ENCODE measurements at regions not wholly inside any gene's neighbourhood (a gene's known extent, or its start where the extent isn't known, plus 50 kb on each side); places are given as distances from the start of the nearest gene placed in this dataset.
"Not testable (repeated sequence)": the region's sequence is repeated elsewhere in the genome, so short reads cannot be mapped to it uniquely, and the experiment has no call there.

DNA sequence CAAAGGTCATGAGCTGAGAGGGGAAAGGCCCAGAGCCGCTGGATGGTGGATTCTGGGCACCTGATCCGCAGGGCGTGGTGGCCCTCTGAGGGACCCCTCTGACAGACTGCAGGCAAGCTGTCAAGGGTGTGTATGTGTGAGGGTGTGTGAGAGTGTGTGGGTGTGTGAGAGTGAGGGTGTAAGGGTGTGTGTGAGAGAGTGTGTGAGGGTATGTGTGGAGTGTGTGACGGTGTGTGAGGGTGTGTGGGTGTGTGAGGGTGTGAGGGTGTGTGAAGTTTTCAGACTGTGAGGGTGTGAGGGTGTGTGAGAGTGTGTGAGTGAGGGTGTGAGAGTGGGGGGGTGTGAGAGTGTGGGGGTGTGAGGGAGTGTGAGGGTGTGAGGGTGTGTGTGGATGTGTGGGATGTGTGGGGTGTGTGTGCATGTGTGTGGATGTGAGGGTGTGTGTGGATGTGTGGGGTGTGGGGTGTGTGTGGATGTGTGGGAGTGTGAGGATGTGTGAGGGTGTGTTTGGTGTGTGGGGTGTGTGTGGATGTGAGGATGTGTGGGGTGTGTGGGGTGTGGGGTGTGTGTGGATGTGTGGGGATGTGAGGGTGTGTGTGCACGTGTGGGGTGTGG is 156.7 kb downstream of the TMEM121 start:
- dilution Hi-C loops (cut with MboI; ENCODE audit: extremely low pct_ligation_motif_present, low sequenced_read_pairs), result no loop called here
- no peaks in the 10 kb centered on the region for H3K79me2 ChIP-seq (ENCODE audit: control insufficient read depth, insufficient read depth, low read length)

DNA sequence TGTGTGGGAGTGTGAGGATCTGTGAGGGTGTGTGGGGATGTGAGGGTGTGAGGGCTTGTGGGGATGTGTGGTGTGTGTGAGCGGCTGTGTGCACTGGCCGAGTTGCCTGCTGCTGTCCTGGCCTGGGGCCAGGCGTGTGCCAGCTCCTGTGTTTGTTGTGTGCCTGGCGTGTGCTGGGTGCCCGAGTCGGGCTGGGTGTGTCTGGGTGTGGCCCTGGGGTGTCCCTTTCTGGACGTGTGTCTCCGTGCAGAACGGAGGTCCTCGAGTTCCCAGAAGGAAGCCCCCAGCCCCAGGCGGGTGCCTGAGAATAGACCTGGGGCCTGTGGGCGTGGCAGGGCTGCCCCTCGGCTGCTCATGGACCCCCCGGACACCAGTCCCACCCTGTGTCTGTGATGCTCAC is 157.7 kb downstream of the TMEM121 start:
- H3K79me2 ChIP-seq (ENCODE audit: control insufficient read depth, insufficient read depth, low read length); H3K4me1 ChIP-seq (ENCODE audit: control insufficient read depth, extremely low read depth, insufficient read depth, low read length); H3K9me1 ChIP-seq (replicated peaks; ENCODE audit: control insufficient read depth, extremely low read depth, insufficient read depth, low read length); dilution Hi-C loops (cut with MboI; ENCODE audit: extremely low pct_ligation_motif_present, low sequenced_read_pairs); H3K27me3 ChIP-seq (ENCODE audit: control insufficient read depth in 2 of 2, insufficient read depth in 2 of 2, low read length in 2 of 2); CTCF ChIA-PET; H3K9me3 ChIP-seq (replicated peaks; ENCODE audit: control insufficient read depth, insufficient read depth, low read length); H3K36me3 ChIP-seq (ENCODE audit: control insufficient read depth in 2 of 2, extremely low read depth in 1 of 2, insufficient read depth in 2 of 2, low read length in 2 of 2); FAIRE-seq; H2AFZ ChIP-seq (ENCODE audit: low read depth, low read length); H3K27ac ChIP-seq (ENCODE audit: insufficient read depth, low read depth, low read length); BruUV-seq (replicated peaks); H3K4me3 ChIP-seq (replicated peaks in 1 of 3; ENCODE audit: insufficient read depth in 1 of 3, low read depth in 1 of 3, low read length in 3 of 3); POLR2A ChIA-PET; intact Hi-C loops (cut with micrococcal nuclease); DNase-seq (ENCODE audit: low read depth, low spot score); H3K4me2 ChIP-seq (ENCODE audit: insufficient read depth, low read length); H4K20me1 ChIP-seq (replicated peaks; ENCODE audit: control insufficient read depth, extremely low read depth, insufficient read depth, low read length); H3K9ac ChIP-seq (replicated peaks; ENCODE audit: extremely low read depth, insufficient read depth, low read length): not testable (repeated sequence)

More for the DNA sequence above, 156.7 kb downstream of the TMEM121 start:
- Histone ChIP-seq H3K27ac (ENCODE audit: insufficient read depth, low read depth, low read length) (no peak overlapping the region), H3K9ac (replicated peaks; ENCODE audit: extremely low read depth, insufficient read depth, low read length) (no peak overlapping the region), H3K4me1 (ENCODE audit: control insufficient read depth, extremely low read depth, insufficient read depth, low read length) (no peaks in the 10 kb centered on the region), H3K4me3 (replicated peaks in 1 of 3; ENCODE audit: insufficient read depth in 1 of 3, low read depth in 1 of 3, low read length in 3 of 3) (no peak overlapping the region), H2AFZ (ENCODE audit: low read depth, low read length) (no peak overlapping the region), H3K9me3 (replicated peaks; ENCODE audit: control insufficient read depth, insufficient read depth, low read length) (no peaks in the 10 kb centered on the region), H4K20me1 (replicated peaks; ENCODE audit: control insufficient read depth, extremely low read depth, insufficient read depth, low read length) (no peaks in the 10 kb centered on the region), H3K36me3 (ENCODE audit: control insufficient read depth in 2 of 2, extremely low read depth in 1 of 2, insufficient read depth in 2 of 2, low read length in 2 of 2) (no peaks in the 10 kb centered on the region), H3K4me2 (ENCODE audit: insufficient read depth, low read length) (no peak overlapping the region), H3K9me1 (replicated peaks; ENCODE audit: control insufficient read depth, extremely low read depth, insufficient read depth, low read length) (no peaks in the 10 kb centered on the region), H3K27me3 (ENCODE audit: control insufficient read depth in 2 of 2, insufficient read depth in 2 of 2, low read length in 2 of 2) (no peaks in the 10 kb centered on the region)
- BruUV-seq (replicated peaks), result no TSS peak
- FAIRE-seq (no peak), DNase-seq (ENCODE audit: low read depth, low spot score) (no peak)
- ChIA-PET POLR2A (no interaction called here), CTCF (no interaction called here)
- intact Hi-C loops (cut with micrococcal nuclease), result no loop called here
- TF ChIP-seq POLR2A (IDR thresholded peaks at IDR 0.05; ENCODE audit: low read depth, low read length) (no peak), EZH2 (IDR thresholded peaks at IDR 0.05; ENCODE audit: borderline replicate concordance, low read depth, low read length, severe bottlenecking) (no peak), MYC (IDR thresholded peaks at IDR 0.05; ENCODE audit: low read depth, low read length) (no peak), POLR2AphosphoS5 (IDR thresholded peaks at IDR 0.05; ENCODE audit: insufficient read depth, low read depth, low read length) (no peak), CTCF (IDR thresholded peaks at IDR 0.05; ENCODE audit: extremely low read depth in 1 of 2, insufficient read depth in 1 of 2, low read depth in 1 of 2, low read length in 2 of 2) (no peak), JUN (IDR thresholded peaks at IDR 0.05; ENCODE audit: borderline replicate concordance, insufficient read depth, insufficient read length, low read depth) (no peak), MAX (IDR thresholded peaks at IDR 0.05; ENCODE audit: insufficient read depth, insufficient read length) (no peak), FOS (IDR thresholded peaks at IDR 0.05; ENCODE audit: borderline replicate concordance, insufficient read depth, low read length) (no peak), GATA2 (IDR thresholded peaks at IDR 0.05; ENCODE audit: insufficient read depth, insufficient read length, low read depth, low read length) (no peak)

DNA sequence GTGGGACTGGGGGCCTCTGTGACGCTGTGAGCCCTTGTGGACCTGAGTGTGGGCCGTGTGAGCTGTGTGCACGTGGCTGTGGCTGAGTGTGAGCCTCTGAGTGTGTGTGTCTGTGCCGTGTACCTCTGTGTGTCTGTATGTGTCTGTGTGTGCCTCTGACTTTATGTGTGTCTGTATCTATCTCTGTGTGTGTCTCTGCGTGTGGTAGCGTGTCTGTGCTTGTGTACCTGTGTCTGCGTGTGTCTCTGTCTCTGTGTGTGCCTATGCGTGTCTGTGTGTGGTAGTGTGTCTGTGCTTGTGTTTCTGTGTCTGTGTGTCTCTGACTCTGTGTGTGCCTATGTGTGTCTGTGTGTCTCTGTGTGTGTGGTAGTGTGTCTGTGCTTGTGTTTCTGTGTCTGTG is 158.2 kb downstream of the TMEM121 start:
- H2AFZ ChIP-seq (ENCODE audit: low read depth, low read length); H3K4me3 ChIP-seq (replicated peaks in 1 of 3; ENCODE audit: insufficient read depth in 1 of 3, low read depth in 1 of 3, low read length in 3 of 3); intact Hi-C loops (cut with micrococcal nuclease); H3K36me3 ChIP-seq (ENCODE audit: control insufficient read depth in 2 of 2, extremely low read depth in 1 of 2, insufficient read depth in 2 of 2, low read length in 2 of 2); CTCF ChIA-PET; POLR2A ChIA-PET; dilution Hi-C loops (cut with MboI; ENCODE audit: extremely low pct_ligation_motif_present, low sequenced_read_pairs); H3K9me3 ChIP-seq (replicated peaks; ENCODE audit: control insufficient read depth, insufficient read depth, low read length); H3K9ac ChIP-seq (replicated peaks; ENCODE audit: extremely low read depth, insufficient read depth, low read length); H3K79me2 ChIP-seq (ENCODE audit: control insufficient read depth, insufficient read depth, low read length); H3K4me2 ChIP-seq (ENCODE audit: insufficient read depth, low read length); DNase-seq (ENCODE audit: low read depth, low spot score); H4K20me1 ChIP-seq (replicated peaks; ENCODE audit: control insufficient read depth, extremely low read depth, insufficient read depth, low read length); BruUV-seq (replicated peaks); H3K9me1 ChIP-seq (replicated peaks; ENCODE audit: control insufficient read depth, extremely low read depth, insufficient read depth, low read length); H3K4me1 ChIP-seq (ENCODE audit: control insufficient read depth, extremely low read depth, insufficient read depth, low read length); H3K27me3 ChIP-seq (ENCODE audit: control insufficient read depth in 2 of 2, insufficient read depth in 2 of 2, low read length in 2 of 2); H3K27ac ChIP-seq (ENCODE audit: insufficient read depth, low read depth, low read length); FAIRE-seq: not testable (repeated sequence)

Data from endothelial cell of umbilical vein (primary cell).